Progenitor cell of endocrine pancreas (in vitro differentiated cells): ENCODE measurements at regions not wholly inside any gene's neighbourhood (a gene's known extent, or its start where the extent isn't known, plus 50 kb on each side); places are given as distances from the start of the nearest gene placed in this dataset.
A peak's percentile ranks its signal among the peaks of the same experiment; 100 is the strongest.

Experiments
- DNase-seq: peaks from one replicate; pipeline ENCODE4 v3.0.0; 2021; ENCODE audit warnings: low spot score; ENCODE audit not compliant: unreplicated experiment
- H3K27ac Mint-ChIP-seq: 2 replicates; pipeline ENCODE4 v1.8.0; 2021; ENCODE audit warnings: mild to moderate bottlenecking, moderate library complexity, mixed read lengths
- H3K27me3 Mint-ChIP-seq: 2 replicates; pipeline ENCODE4 v1.8.0; 2021; ENCODE audit warnings: mixed read lengths
- H3K36me3 Mint-ChIP-seq: 2 replicates; pipeline ENCODE4 v1.8.0; 2022; ENCODE audit warnings: mixed read lengths; ENCODE audit not compliant: insufficient read depth
- H3K4me1 Mint-ChIP-seq: 2 replicates; pipeline ENCODE4 v1.8.0; 2021; ENCODE audit warnings: low read depth, mixed read lengths
- H3K4me3 Mint-ChIP-seq: 2 replicates; pipeline ENCODE4 v1.8.0; 2021; ENCODE audit warnings: low read depth, mild to moderate bottlenecking, moderate library complexity, mixed read lengths
- H3K9me3 Mint-ChIP-seq: 2 replicates; pipeline ENCODE4 v1.8.0; 2021; ENCODE audit warnings: low read depth, mixed read lengths
- CTCF ChIP-seq: fragments of 200-600 bp; sonication (generic); IDR thresholded peaks from one replicate; pipeline ENCODE4 v1.5.0; 2021; ENCODE audit warnings: antibody characterized with exemption, mild to moderate bottlenecking; ENCODE audit not compliant: unreplicated experiment

DNA sequence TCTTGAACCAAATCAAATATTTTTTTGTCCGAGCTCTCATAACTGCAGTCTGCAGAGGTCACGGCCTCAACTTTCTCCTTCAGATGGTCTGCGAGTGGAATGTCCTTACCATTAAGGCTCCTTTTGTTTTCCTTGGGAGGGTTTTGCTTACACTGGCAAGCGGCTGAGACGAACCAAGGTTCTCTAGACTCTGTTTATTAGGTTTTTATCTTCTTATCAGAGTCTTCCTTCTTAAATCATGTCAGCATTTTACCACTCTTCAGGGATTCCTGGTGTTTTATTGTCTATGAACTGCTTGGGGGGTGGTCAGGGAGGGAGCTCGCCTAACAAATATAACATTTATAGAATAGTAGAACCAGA, 773.7 kb upstream of the NR2F2 start:
- Mint-ChIP-seq H3K36me3 (no peaks in the 10 kb centered on the region), H3K27me3 (no peaks in the 10 kb centered on the region), H3K27ac (peak overlapping the region; percentile 16), H3K9me3 (no peaks in the 10 kb centered on the region), H3K4me3 (no peak overlapping the region), H3K4me1 (peaks cover 11% of the 10 kb centered on the region)
- DNase-seq: no peak
- no peak for TF ChIP-seq CTCF

DNA sequence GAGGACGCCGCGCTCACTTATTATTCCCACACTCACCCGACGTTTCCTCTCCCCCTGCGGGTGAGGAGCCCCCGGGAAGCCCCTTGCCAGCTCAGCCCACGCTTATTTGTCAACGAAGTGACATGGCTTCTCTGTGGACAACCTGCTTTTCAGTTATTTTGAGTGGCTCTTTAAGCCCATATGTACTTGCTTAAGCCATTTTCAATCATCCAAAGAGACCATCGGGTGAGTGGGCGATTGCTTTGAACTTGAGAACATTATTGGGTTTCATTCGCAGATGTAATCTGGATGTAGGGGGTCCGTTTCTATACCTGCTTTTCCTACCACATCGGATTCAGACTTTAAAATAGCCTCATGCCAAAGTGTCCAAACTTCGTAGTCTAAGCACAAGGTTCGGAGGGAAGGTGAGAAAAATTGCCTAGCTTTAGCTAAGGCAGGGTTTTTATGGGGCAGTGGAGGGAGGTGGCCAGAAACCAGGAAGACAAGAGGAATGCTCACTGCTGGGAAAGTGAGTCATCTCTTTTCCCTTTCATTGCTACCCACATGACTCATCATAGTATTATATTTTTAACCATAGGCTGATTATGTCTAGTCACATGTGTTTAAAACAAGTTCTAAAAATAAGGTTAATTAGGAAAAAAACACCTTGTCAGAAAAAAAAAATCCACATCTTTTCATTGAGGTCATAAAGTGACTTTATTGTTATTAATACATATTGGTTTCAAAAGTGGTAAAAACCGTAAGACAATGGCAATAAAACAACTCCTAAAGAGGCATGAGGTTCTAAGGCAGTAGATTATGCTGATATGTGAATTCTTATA, 773.1 kb upstream of the NR2F2 start:
- no peak for DNase-seq
- no peak for TF ChIP-seq CTCF
- H3K4me1 Mint-ChIP-seq: peaks cover 11% of the 10 kb centered on the region
- no peaks in the 10 kb centered on the region for H3K9me3 Mint-ChIP-seq
- no peak overlapping the region for H3K4me3 Mint-ChIP-seq
- H3K27ac Mint-ChIP-seq: no peak overlapping the region
- H3K27me3 Mint-ChIP-seq: no peaks in the 10 kb centered on the region
- H3K36me3 Mint-ChIP-seq: no peaks in the 10 kb centered on the region

GRCh38 chr15:95558131-95558530, 772.4 kb upstream of the NR2F2 start:
- DNase-seq: no peak
- H3K4me1 Mint-ChIP-seq: peaks cover 11% of the 10 kb centered on the region
- H3K27me3 Mint-ChIP-seq: no peaks in the 10 kb centered on the region
- no peak overlapping the region for H3K27ac Mint-ChIP-seq
- no peak overlapping the region for H3K4me3 Mint-ChIP-seq
- no peaks in the 10 kb centered on the region for H3K9me3 Mint-ChIP-seq
- no peak for TF ChIP-seq CTCF
- no peaks in the 10 kb centered on the region for H3K36me3 Mint-ChIP-seq

GRCh38 chr15:95558916-95559315, 771.6 kb upstream of the NR2F2 start:
- H3K27me3 Mint-ChIP-seq: no peaks in the 10 kb centered on the region
- DNase-seq: no peak
- no peak overlapping the region for H3K4me3 Mint-ChIP-seq
- no peaks in the 10 kb centered on the region for H3K9me3 Mint-ChIP-seq
- no peak overlapping the region for H3K27ac Mint-ChIP-seq
- peaks cover 11% of the 10 kb centered on the region for H3K4me1 Mint-ChIP-seq
- TF ChIP-seq CTCF: no peak
- no peaks in the 10 kb centered on the region for H3K36me3 Mint-ChIP-seq

GRCh38 chr15:95559875-95560394, 770.6 kb upstream of the NR2F2 start:
- DNase-seq: no peak
- peaks cover 11% of the 10 kb centered on the region for H3K4me1 Mint-ChIP-seq
- H3K36me3 Mint-ChIP-seq: no peaks in the 10 kb centered on the region
- H3K27ac Mint-ChIP-seq: no peak overlapping the region
- no peak overlapping the region for H3K4me3 Mint-ChIP-seq
- no peak for TF ChIP-seq CTCF
- no peaks in the 10 kb centered on the region for H3K27me3 Mint-ChIP-seq
- H3K9me3 Mint-ChIP-seq: no peaks in the 10 kb centered on the region
